Activated naive CD4-positive, alpha-beta T cell treated with anti-CD3 and anti-CD28 coated beads, Interleukin-2, amount 50 U/mL, for 24 hours (primary cell): ENCODE measurements at regions not wholly inside any gene's neighbourhood (a gene's known extent, or its start where the extent isn't known, plus 50 kb on each side); places are given as distances from the start of the nearest gene placed in this dataset.
"Not testable (repeated sequence)": the region's sequence is repeated elsewhere in the genome, so short reads cannot be mapped to it uniquely, and the experiment has no call there.

Experiments
- H3K27ac Mint-ChIP-seq: one replicate; pipeline ENCODE4 v1.8.0; 2021; ENCODE audit warnings: mild to moderate bottlenecking, mixed read lengths
- H3K27me3 Mint-ChIP-seq: one replicate; pipeline ENCODE4 v1.8.0; 2021; ENCODE audit warnings: mixed read lengths
- H3K36me3 Mint-ChIP-seq: one replicate; pipeline ENCODE4 v1.8.0; 2021; ENCODE audit warnings: mixed read lengths
- H3K4me1 Mint-ChIP-seq: one replicate; pipeline ENCODE4 v1.8.0; 2021; ENCODE audit warnings: mixed read lengths
- H3K4me3 Mint-ChIP-seq: one replicate; pipeline ENCODE4 v1.8.0; 2021; ENCODE audit warnings: mild to moderate bottlenecking, mixed read lengths
- H3K9me3 Mint-ChIP-seq: one replicate; pipeline ENCODE4 v1.8.0; 2021; ENCODE audit warnings: mixed read lengths

- Mint-ChIP-seq H3K36me3 (no peaks in the 10 kb centered on the region), H3K4me1 (no peaks in the 10 kb centered on the region), H3K27ac (no peak overlapping the region), H3K4me3 (no peak overlapping the region), H3K27me3 (no peaks in the 10 kb centered on the region), H3K9me3 (no peaks in the 10 kb centered on the region)
These were observed 112.3 kb downstream of the TSEN15 start for GRCh38 chr1:184163674-184164465.

DNA sequence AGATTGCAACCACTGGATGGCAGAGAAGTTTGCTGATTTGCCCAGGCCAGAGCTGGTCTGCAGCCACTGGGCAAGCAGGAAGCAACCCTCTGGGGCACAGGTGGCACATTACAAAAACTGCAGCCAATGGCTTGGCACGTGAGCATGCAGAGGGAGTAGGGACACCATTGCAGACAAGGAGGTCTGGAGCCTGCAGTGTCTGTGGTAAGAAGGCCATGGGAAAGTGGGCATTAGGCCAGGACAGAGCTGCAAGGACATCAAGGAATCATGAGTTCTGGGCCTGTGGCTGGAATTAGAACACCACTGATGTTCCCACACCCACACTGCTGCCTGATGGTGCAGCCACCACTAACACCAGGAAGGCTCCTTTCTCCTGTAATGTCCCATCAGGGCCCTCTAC lies 113.0 kb downstream of the TSEN15 start:
- no peaks in the 10 kb centered on the region for H3K36me3 Mint-ChIP-seq
- H3K9me3 Mint-ChIP-seq: no peaks in the 10 kb centered on the region
- peaks cover 2% of the 10 kb centered on the region for H3K27me3 Mint-ChIP-seq
- no peak overlapping the region for H3K4me3 Mint-ChIP-seq
- H3K27ac Mint-ChIP-seq: no peak overlapping the region
- H3K4me1 Mint-ChIP-seq: no peaks in the 10 kb centered on the region

DNA sequence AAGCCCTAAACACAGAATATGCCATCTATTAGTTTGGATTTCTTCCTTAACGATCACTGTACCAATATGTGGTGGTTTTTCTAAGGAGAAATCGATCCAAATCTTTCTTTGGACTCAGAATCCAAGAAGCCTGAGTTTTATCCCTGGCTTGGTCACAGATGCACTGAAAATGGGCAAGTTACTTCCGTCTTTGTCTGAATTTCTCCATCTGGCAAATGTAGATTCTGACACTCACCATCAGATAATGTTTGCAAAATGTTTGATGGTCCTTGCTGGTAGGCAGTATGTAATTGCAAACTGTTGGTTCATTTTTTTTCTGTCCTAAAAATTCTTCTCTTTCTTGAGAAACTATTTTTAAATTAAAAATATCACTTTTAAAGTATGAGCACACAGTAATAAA lies 115.0 kb downstream of the TSEN15 start:
- Mint-ChIP-seq H3K36me3 (no peaks in the 10 kb centered on the region), H3K4me1 (no peaks in the 10 kb centered on the region), H3K9me3 (no peaks in the 10 kb centered on the region), H3K27me3 (peaks cover 2% of the 10 kb centered on the region), H3K27ac (no peak overlapping the region), H3K4me3 (no peak overlapping the region)

DNA sequence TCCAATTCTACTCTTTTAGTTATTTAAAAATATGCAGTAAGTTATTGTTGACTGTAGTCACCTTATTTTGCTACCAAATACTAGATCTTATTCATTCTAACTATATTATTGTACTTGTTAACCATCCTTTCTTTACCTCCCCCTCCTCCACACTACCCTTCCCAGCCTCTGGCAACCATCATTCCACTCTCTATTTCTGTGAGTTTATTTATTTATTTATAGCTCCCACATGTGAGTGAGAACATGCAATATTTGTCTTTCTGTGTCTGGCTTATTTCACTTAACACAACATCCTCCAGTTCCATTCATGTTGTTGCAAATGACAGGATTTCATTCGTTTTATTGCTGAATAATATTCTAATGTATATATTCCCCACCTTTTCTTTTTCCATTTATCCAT lies 115.8 kb downstream of the TSEN15 start:
- no peaks in the 10 kb centered on the region for H3K36me3 Mint-ChIP-seq
- no peaks in the 10 kb centered on the region for H3K4me1 Mint-ChIP-seq
- no peak overlapping the region for H3K27ac Mint-ChIP-seq
- H3K9me3 Mint-ChIP-seq: peaks cover 3% of the 10 kb centered on the region
- H3K27me3 Mint-ChIP-seq: peaks cover 3% of the 10 kb centered on the region
- no peak overlapping the region for H3K4me3 Mint-ChIP-seq

DNA sequence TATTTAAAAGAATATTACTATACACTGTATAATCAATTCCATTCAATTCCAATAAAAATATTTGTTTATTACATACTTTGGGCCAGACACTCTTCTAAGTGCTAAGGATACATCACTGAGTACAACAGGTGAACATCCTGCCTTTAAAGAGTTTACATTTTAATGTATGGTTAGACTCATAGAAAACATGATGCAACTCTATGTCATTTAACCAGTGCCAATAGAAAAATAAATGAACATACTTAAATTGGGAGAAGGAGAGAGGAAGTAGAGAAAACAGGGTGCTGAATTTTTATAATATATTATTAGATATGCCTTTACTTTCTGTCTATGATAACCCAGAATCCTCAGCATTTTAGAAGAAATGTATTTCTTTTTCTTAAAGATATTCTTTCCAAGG lies 119.2 kb downstream of the TSEN15 start:
- H3K27me3 Mint-ChIP-seq: peaks cover 7% of the 10 kb centered on the region
- H3K4me3 Mint-ChIP-seq: no peak overlapping the region
- H3K27ac Mint-ChIP-seq: no peak overlapping the region
- peaks cover 3% of the 10 kb centered on the region for H3K9me3 Mint-ChIP-seq
- no peaks in the 10 kb centered on the region for H3K36me3 Mint-ChIP-seq
- no peaks in the 10 kb centered on the region for H3K4me1 Mint-ChIP-seq

DNA sequence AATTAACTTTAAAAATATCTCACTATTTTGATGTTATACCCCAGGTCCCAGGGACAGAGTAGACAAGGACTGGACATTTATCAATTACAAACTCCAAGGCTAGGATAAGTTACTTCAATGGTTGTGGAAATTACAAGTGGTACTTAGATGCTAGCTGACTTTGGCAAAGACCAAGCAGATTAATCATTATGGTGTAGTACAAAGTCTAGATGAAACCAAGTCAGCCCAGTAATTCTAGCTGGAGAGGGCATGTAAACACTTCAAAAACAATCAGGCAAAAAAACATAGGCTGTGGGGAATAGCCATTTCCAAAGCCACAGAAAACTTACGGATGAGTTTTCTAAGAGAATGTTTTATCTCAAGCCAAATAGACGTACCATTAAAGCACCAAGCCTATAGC lies 124.5 kb downstream of the TSEN15 start:
- Mint-ChIP-seq H3K27me3 (peaks cover 7% of the 10 kb centered on the region), H3K36me3 (no peaks in the 10 kb centered on the region), H3K27ac (no peak overlapping the region), H3K4me3 (no peak overlapping the region), H3K9me3 (peaks cover 3% of the 10 kb centered on the region), H3K4me1 (no peaks in the 10 kb centered on the region)

GRCh38 chr1:184181044-184181443 lies 129.5 kb downstream of the TSEN15 start:
- Mint-ChIP-seq H3K4me3 (no peak overlapping the region), H3K27ac (no peak overlapping the region), H3K27me3 (peaks cover 10% of the 10 kb centered on the region), H3K36me3 (no peaks in the 10 kb centered on the region), H3K9me3 (no peaks in the 10 kb centered on the region), H3K4me1 (no peaks in the 10 kb centered on the region)

DNA sequence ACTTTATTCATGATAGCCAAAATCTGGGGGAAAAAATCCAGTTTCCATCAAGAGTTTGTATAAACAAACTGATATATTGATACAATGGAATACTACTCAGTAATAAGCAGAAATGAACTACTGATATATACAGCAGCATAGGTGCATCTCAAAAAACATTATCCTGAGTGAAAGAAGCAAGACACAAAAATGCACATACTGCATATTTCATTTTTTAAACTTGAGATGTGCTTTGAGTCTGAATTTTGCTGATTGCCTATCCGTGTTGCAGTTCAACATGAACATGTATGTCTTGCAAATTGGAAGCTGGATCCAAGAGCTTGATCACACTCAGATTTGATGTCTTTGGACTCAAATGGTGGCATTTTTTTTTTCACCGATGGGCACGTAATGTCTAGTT lies 132.4 kb downstream of the TSEN15 start:
- Mint-ChIP-seq H3K4me3 (no peak overlapping the region), H3K9me3 (no peaks in the 10 kb centered on the region), H3K27ac (no peak overlapping the region), H3K4me1 (no peaks in the 10 kb centered on the region), H3K36me3 (no peaks in the 10 kb centered on the region), H3K27me3 (peaks cover 10% of the 10 kb centered on the region)

GRCh38 chr1:184184614-184185013 lies 133.1 kb downstream of the TSEN15 start:
- not testable (repeated sequence) for H3K4me1 Mint-ChIP-seq, H3K4me3 Mint-ChIP-seq, H3K27ac Mint-ChIP-seq, H3K9me3 Mint-ChIP-seq, H3K36me3 Mint-ChIP-seq
- H3K27me3 Mint-ChIP-seq: peaks cover 12% of the 10 kb centered on the region

DNA sequence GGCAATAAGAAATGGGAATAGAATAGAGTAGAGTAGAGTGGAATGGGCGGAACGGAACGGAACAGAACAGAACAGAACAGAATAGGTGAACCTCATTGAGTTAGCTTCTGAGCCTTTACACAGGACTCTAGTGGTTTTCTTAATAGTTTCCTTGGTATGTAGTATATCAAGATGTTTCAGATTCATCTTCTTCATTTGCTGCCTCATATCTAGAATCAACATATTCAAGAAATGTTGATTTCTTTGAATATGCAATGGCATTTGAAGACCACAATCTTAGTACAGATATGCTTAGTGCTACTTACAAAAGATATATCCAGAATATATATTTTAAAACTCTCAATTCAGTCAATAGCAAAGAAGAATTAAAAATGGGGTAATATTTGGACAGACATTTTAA lies 133.8 kb downstream of the TSEN15 start:
- H3K4me1 Mint-ChIP-seq: no peaks in the 10 kb centered on the region
- H3K27me3 Mint-ChIP-seq: peaks cover 16% of the 10 kb centered on the region
- no peaks in the 10 kb centered on the region for H3K36me3 Mint-ChIP-seq
- no peak overlapping the region for H3K4me3 Mint-ChIP-seq
- H3K27ac Mint-ChIP-seq: no peak overlapping the region
- no peaks in the 10 kb centered on the region for H3K9me3 Mint-ChIP-seq

DNA sequence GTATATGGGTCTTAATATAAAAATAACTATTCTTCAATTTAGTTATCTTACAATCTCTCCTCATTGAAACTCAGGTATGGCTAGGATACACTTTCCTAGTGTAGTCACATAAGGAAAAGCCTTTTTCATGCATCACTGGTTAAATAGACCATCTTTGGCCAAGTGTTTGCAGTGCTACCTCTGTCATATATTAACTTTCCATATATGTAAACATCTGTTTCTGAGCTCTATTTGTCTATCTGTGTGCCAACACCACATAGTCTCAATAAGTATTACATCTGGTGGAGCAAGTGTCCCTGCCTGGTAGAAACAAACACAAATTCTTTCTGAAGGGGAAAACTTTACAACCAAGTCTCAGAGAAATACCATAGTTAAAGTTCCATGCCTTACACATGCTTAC lies 134.6 kb downstream of the TSEN15 start:
- H3K36me3 Mint-ChIP-seq: no peaks in the 10 kb centered on the region
- no peak overlapping the region for H3K27ac Mint-ChIP-seq
- H3K27me3 Mint-ChIP-seq: peaks cover 19% of the 10 kb centered on the region
- no peaks in the 10 kb centered on the region for H3K9me3 Mint-ChIP-seq
- no peaks in the 10 kb centered on the region for H3K4me1 Mint-ChIP-seq
- no peak overlapping the region for H3K4me3 Mint-ChIP-seq

GRCh38 chr1:184187097-184187496 lies 135.6 kb downstream of the TSEN15 start:
- Mint-ChIP-seq H3K9me3 (no peaks in the 10 kb centered on the region), H3K4me3 (no peak overlapping the region), H3K27ac (no peak overlapping the region)

GRCh38 chr1:184188037-184188436 lies 136.5 kb downstream of the TSEN15 start:
- no peak overlapping the region for H3K4me3 Mint-ChIP-seq
- no peaks in the 10 kb centered on the region for H3K9me3 Mint-ChIP-seq
- peaks cover 18% of the 10 kb centered on the region for H3K27me3 Mint-ChIP-seq
- no peaks in the 10 kb centered on the region for H3K4me1 Mint-ChIP-seq
- H3K27ac Mint-ChIP-seq: no peak overlapping the region
- no peaks in the 10 kb centered on the region for H3K36me3 Mint-ChIP-seq

More at GRCh38 chr1:184187097-184187496, 135.6 kb downstream of the TSEN15 start:
- Mint-ChIP-seq H3K27me3 (peaks cover 22% of the 10 kb centered on the region), H3K4me1 (no peaks in the 10 kb centered on the region), H3K36me3 (no peaks in the 10 kb centered on the region)

- Mint-ChIP-seq H3K4me1 (no peaks in the 10 kb centered on the region), H3K4me3 (no peak overlapping the region), H3K27ac (no peak overlapping the region), H3K36me3 (no peaks in the 10 kb centered on the region), H3K27me3 (peaks cover 18% of the 10 kb centered on the region), H3K9me3 (no peaks in the 10 kb centered on the region)
These were observed 137.8 kb downstream of the TSEN15 start for GRCh38 chr1:184189361-184189760.

GRCh38 chr1:184190616-184191015 lies 139.1 kb downstream of the TSEN15 start:
- no peak overlapping the region for H3K27ac Mint-ChIP-seq
- H3K27me3 Mint-ChIP-seq: peaks cover 21% of the 10 kb centered on the region
- no peaks in the 10 kb centered on the region for H3K9me3 Mint-ChIP-seq
- no peaks in the 10 kb centered on the region for H3K4me1 Mint-ChIP-seq
- H3K36me3 Mint-ChIP-seq: no peaks in the 10 kb centered on the region
- no peak overlapping the region for H3K4me3 Mint-ChIP-seq

DNA sequence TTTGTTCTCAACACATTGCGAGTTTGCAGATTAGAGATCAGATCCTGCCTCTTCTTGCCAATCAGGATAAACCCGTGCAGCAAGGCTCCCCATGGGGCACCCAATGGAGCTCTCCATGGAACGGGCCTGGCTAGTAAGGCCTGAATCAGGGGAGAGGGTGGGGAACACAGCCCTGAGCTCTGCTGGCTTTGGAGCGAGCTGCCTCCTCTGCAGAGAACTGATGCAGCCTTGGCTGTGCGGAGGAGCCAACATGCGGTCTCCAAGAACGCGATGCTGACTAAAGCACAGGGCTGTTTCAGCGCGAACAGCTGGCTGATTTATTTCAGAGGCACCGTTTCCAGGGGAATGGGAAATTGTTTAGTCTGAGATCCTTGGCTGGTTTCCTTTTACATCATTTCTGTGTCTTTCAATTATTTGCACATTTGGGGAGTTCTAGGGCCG lies 139.7 kb downstream of the TSEN15 start:
- Mint-ChIP-seq H3K9me3 (no peaks in the 10 kb centered on the region), H3K4me1 (no peaks in the 10 kb centered on the region), H3K36me3 (no peaks in the 10 kb centered on the region), H3K27ac (no peak overlapping the region), H3K4me3 (no peak overlapping the region), H3K27me3 (peaks cover 17% of the 10 kb centered on the region)

- no peaks in the 10 kb centered on the region for H3K9me3 Mint-ChIP-seq
- H3K27me3 Mint-ChIP-seq: peaks cover 15% of the 10 kb centered on the region
- H3K4me1 Mint-ChIP-seq: no peaks in the 10 kb centered on the region
- no peak overlapping the region for H3K27ac Mint-ChIP-seq
- H3K36me3 Mint-ChIP-seq: no peaks in the 10 kb centered on the region
- H3K4me3 Mint-ChIP-seq: no peak overlapping the region
These were observed 141.3 kb downstream of the TSEN15 start for GRCh38 chr1:184192796-184193195.
